GM23248 (cell line): ENCODE measurements at regions not wholly inside any gene's neighbourhood (a gene's known extent, or its start where the extent isn't known, plus 50 kb on each side); places are given as distances from the start of the nearest gene placed in this dataset.
"Not testable (repeated sequence)": the region's sequence is repeated elsewhere in the genome, so short reads cannot be mapped to it uniquely, and the experiment has no call there.

Experiments used
- DNase-seq: peaks from one replicate; pipeline ENCODE4 v3.0.0-alpha.2; 2015
- H2AFZ ChIP-seq: fragments of 200-600 bp; sonication (generic); 2 replicates; pipeline ENCODE4 v1.6.1; 2016; ENCODE audit warnings: antibody characterized with exemption
- H3F3A ChIP-seq: fragments of 200-600 bp; sonication (generic); 2 replicates; pipeline ENCODE4 v1.6.1; 2016; ENCODE audit warnings: mild to moderate bottlenecking, antibody characterized with exemption, mixed run types; ENCODE audit not compliant: insufficient read depth
- H3K27ac ChIP-seq: fragments of 200-600 bp; sonication (generic); 2 replicates; pipeline ENCODE4 v1.5.1; 2016; ENCODE audit warnings: mild to moderate bottlenecking
- H3K27me3 ChIP-seq: fragments of 200-600 bp; sonication (generic); replicated peaks from 2 replicates; pipeline ENCODE4 v1.6.1; 2016; ENCODE audit warnings: mild to moderate bottlenecking; ENCODE audit not compliant: insufficient read depth
- H3K36me3 ChIP-seq: fragments of 200-600 bp; sonication (generic); 2 replicates; pipeline ENCODE4 v1.6.1; 2016; ENCODE audit warnings: low read depth, mild to moderate bottlenecking
- H3K4me1 ChIP-seq: fragments of 200-600 bp; sonication (generic); 2 replicates; pipeline ENCODE4 v1.6.1; 2016; ENCODE audit warnings: mild to moderate bottlenecking; ENCODE audit not compliant: insufficient read depth
- H3K4me2 ChIP-seq: fragments of 200-600 bp; sonication (generic); one replicate; pipeline ENCODE4 v1.6.1; 2016; ENCODE audit warnings: mild to moderate bottlenecking; ENCODE audit not compliant: unreplicated experiment
- H3K4me3 ChIP-seq: fragments of 200-600 bp; sonication (generic); 2 replicates; pipeline ENCODE4 v1.5.1; 2016; ENCODE audit warnings: mild to moderate bottlenecking
- H3K79me2 ChIP-seq: fragments of 200-600 bp; sonication (generic); 2 replicates; pipeline ENCODE4 v1.6.1; 2016; ENCODE audit warnings: mild to moderate bottlenecking; ENCODE audit not compliant: insufficient read depth
- H3K9ac ChIP-seq: fragments of 200-600 bp; sonication (generic); 2 replicates; pipeline ENCODE4 v1.6.1; 2016; ENCODE audit warnings: mild to moderate bottlenecking
- H3K9me2 ChIP-seq: fragments of 200-600 bp; sonication (generic); 2 replicates; pipeline ENCODE4 v1.6.1; 2016; ENCODE audit warnings: mixed run types, mild to moderate bottlenecking, moderate library complexity; ENCODE audit not compliant: insufficient read depth
- H3K9me3 ChIP-seq: fragments of 200-600 bp; sonication (generic); one replicate; pipeline ENCODE4 v1.6.1; 2017; ENCODE audit warnings: low read depth
- H4K20me1 ChIP-seq: fragments of 200-600 bp; sonication (generic); 2 replicates; pipeline ENCODE4 v1.6.0; 2016; ENCODE audit not compliant: insufficient read depth
- EZH2 ChIP-seq: fragments of 200-600 bp; sonication (generic); IDR thresholded peaks from 2 replicates; pipeline ENCODE4 v1.6.1; 2018; ENCODE audit warnings: antibody characterized with exemption, mild to moderate bottlenecking; ENCODE audit not compliant: insufficient read depth, poor library complexity, severe bottlenecking
- EZH2phosphoT487 ChIP-seq: fragments of 200-600 bp; sonication (generic); IDR thresholded peaks from 2 replicates; pipeline ENCODE4 v1.6.1; 2018; ENCODE audit warnings: antibody characterized with exemption, moderate library complexity, mild to moderate bottlenecking, low read depth; ENCODE audit not compliant: insufficient read depth
- WGBS, 2 experiments: methylation state at CpG; one replicate each; pipeline ENCODE4 v1.1.6; 2015 to 2017; ENCODE audit warnings: low lambda C conversion rate in 2 of 2, low coverage in 1 of 2; ENCODE audit errors: missing lambda C conversion rate in 2 of 2; 5-methylcytosine and 5-hydroxymethylcytosine counted together
- in situ Hi-C: fragments of 300-500 bp; cut with MboI; formaldehyde crosslinking; loops from 2 replicates; pipeline ENCODE4 v1.15.0; 2020

DNA sequence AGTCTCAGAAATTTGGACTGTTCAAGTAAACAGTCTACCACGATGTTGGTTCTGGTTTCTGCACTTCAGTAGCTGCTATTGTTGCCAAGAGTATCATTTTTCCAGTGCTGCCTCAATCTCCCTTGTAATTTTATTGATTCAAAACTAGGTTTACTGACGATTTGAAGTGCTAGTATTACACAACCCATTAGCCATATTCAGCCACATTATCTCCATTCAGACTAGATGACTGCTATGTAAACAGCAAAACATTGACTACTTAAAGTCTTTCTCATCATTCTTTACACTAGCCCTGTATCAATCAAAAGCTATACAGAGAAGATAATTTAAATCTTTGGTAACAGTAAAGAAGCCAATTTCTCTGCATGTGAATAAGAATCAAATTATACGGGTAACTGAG is 102.0 kb upstream of the TSLP start:
- Histone ChIP-seq H3K4me2 (no peak overlapping the region), H3K27me3 (no peaks in the 10 kb centered on the region), H3K9me3 (no peaks in the 10 kb centered on the region), H4K20me1 (no peaks in the 10 kb centered on the region), H3K36me3 (no peaks in the 10 kb centered on the region), H3K9me2 (no peaks in the 10 kb centered on the region), H2AFZ (no peak overlapping the region), H3K4me1 (peaks cover 4% of the 10 kb centered on the region; the same call in 1 of the 2 replicates), H3K27ac (no peak overlapping the region), H3K79me2 (no peaks in the 10 kb centered on the region), H3K4me3 (no peak overlapping the region), H3K9ac (no peak overlapping the region), H3F3A (no peaks in the 10 kb centered on the region)
- DNase-seq = no peak
- no peak for TF ChIP-seq EZH2
- in situ Hi-C loops = no loop called here
- WGBS, 2 experiments = 15 to 22% methylated on average over 3 of the region's 3 CpGs

DNA sequence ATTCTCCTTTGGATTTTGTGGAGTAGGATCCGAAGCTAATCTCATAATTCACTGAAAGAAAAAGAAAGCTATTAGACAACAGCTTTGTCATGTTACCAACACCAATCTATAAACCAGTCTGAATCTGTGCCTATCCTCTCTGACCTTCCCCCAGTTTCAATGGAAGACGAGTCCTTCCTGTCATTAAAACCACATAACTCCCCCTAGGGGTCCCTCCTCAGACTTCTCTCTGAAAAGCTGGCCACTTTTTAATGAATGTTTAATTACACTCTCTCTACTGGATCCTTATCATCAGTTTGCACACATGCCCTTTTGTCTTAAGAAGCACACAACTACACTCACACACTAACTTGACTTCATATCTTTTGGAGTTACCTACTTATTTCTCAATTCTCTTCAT is 98.0 kb upstream of the TSLP start:
- H3K9me3 ChIP-seq = no peaks in the 10 kb centered on the region
- H2AFZ ChIP-seq = no peak overlapping the region
- no peak overlapping the region for H3K9ac ChIP-seq
- no peaks in the 10 kb centered on the region for H3K36me3 ChIP-seq
- 5 to 7% methylated on average over 2 of the region's 2 CpGs for WGBS, 2 experiments
- no peak overlapping the region for H3K4me2 ChIP-seq
- no peaks in the 10 kb centered on the region for H3F3A ChIP-seq
- H3K9me2 ChIP-seq = no peaks in the 10 kb centered on the region
- H3K4me1 ChIP-seq = no peaks in the 10 kb centered on the region
- H4K20me1 ChIP-seq = no peaks in the 10 kb centered on the region
- DNase-seq = no peak
- H3K27me3 ChIP-seq = 0 out of 2 replicates have a peak, but pooled peaks cover 4% of the 10 kb centered on the region
- H3K27ac ChIP-seq = no peak overlapping the region
- in situ Hi-C loops = no loop called here
- H3K79me2 ChIP-seq = no peaks in the 10 kb centered on the region
- H3K4me3 ChIP-seq = no peak overlapping the region
- TF ChIP-seq EZH2phosphoT487 (no peak), EZH2 (no peak)

DNA sequence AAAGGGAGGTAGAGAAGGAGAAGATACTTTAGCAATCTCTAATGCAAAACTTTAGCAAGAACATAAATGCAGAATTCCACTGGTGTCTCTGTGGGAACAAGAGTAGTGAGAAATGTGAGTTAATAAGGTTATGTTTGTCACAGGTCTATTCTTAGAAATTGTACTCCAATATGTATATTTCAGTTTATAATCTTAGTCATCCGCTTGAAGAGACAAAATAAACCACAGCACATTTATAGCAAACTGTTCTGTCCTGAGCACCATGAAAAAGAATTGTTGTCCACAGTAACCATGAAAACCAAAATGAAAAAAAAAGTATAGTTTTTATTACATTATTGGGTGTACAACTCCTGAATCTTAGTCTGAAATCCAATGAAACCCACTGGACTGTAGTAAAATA is 93.6 kb upstream of the TSLP start:
- no peak for TF ChIP-seq EZH2
- no peak for TF ChIP-seq EZH2phosphoT487
- Histone ChIP-seq H2AFZ (no peak overlapping the region), H3K9ac (no peak overlapping the region), H3K79me2 (no peaks in the 10 kb centered on the region), H3K36me3 (no peaks in the 10 kb centered on the region), H3K4me1 (no peaks in the 10 kb centered on the region), H3K27ac (no peak overlapping the region), H3K9me2 (no peaks in the 10 kb centered on the region), H3F3A (no peaks in the 10 kb centered on the region), H3K27me3 (0 out of 2 replicates have a peak, but pooled peaks cover 4% of the 10 kb centered on the region), H3K4me2 (no peak overlapping the region), H4K20me1 (no peaks in the 10 kb centered on the region), H3K4me3 (no peak overlapping the region), H3K9me3 (no peaks in the 10 kb centered on the region)
- in situ Hi-C loops = no loop called here
- no peak for DNase-seq
- WGBS, 2 experiments = 46 to 47% methylated on average over 1 of the region's 1 CpG

DNA sequence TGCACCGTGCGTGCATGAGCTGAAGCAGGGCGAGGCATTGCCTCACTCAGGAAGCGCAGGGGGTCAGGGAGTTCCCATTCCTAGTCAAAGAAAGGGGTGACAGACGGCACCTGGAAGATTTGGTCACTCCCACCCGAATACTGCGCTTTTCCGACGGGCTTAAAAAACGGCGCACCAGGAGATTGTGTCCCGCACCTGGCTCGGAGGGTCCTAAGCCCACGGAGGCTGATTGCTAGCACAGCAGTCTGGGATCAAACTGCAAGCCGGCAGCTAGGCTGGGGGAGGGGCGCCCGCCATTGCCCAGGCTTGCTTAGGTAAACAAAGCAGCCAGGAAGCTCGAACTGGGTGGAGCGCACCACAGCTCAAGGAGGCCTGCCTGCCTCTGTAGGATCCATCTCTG is 85.6 kb upstream of the TSLP start:
- H3K9me3 ChIP-seq, in situ Hi-C loops, H3K9ac ChIP-seq, H3K36me3 ChIP-seq, H3K9me2 ChIP-seq, H3K79me2 ChIP-seq, H3K27me3 ChIP-seq, H3K4me2 ChIP-seq, H3K27ac ChIP-seq, DNase-seq, H4K20me1 ChIP-seq, H3K4me1 ChIP-seq, H3F3A ChIP-seq, H2AFZ ChIP-seq, H3K4me3 ChIP-seq: not testable (repeated sequence)
- WGBS, 2 experiments = 66 to 68% methylated on average over 18 to 19 of the region's 19 CpGs

DNA sequence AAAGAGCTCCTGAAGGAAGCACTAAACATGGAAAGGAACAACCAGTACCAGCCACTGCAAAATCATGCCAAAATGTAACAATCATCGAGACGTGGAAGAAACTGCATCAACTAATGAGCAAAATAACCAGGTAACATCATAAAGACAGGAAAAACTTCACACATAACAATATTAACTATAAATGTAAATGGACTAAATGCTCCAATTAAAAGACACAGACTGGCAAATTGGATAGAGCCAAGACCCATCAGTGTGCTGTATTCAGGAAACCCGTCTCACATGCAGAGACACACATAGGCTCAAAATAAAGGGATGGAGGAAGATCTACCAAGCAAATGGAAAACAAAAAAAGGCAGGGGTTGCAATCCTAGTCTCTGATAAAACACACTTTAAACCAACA is 83.9 kb upstream of the TSLP start:
- H3K27ac ChIP-seq, H3K9me3 ChIP-seq, H3F3A ChIP-seq, H3K79me2 ChIP-seq, H3K27me3 ChIP-seq, H3K9ac ChIP-seq, H4K20me1 ChIP-seq, H3K9me2 ChIP-seq, H2AFZ ChIP-seq, H3K36me3 ChIP-seq, H3K4me2 ChIP-seq, in situ Hi-C loops, H3K4me1 ChIP-seq, DNase-seq, H3K4me3 ChIP-seq: not testable (repeated sequence)
- WGBS, 2 experiments = 42 to 45% methylated on average over 3 of the region's 3 CpGs
